Suprapubic skin (tissue), 4 donors: ENCODE measurements at regions not wholly inside any gene's neighbourhood (a gene's known extent, or its start where the extent isn't known, plus 50 kb on each side); places are given as distances from the start of the nearest gene placed in this dataset.

Source experiments
- DNase-seq, 2 donors: peaks; one replicate each; pipeline ENCODE4 v3.0.0-alpha.2; 2019; ENCODE audit warnings: low spot score in 2 of 2
- H3K27ac ChIP-seq: fragments of 200-600 bp; sonication (generic); one replicate; pipeline ENCODE4 v1.5.1; 2019
- H3K27me3 ChIP-seq: fragments of 200-600 bp; sonication (generic); one replicate; pipeline ENCODE4 v1.5.1; 2019
- H3K36me3 ChIP-seq: fragments of 200-600 bp; sonication (generic); one replicate; pipeline ENCODE4 v1.5.1; 2019
- H3K4me1 ChIP-seq: fragments of 200-600 bp; sonication (generic); one replicate; pipeline ENCODE4 v1.5.1; 2019
- H3K4me3 ChIP-seq: fragments of 200-600 bp; sonication (generic); one replicate; pipeline ENCODE4 v1.5.1; 2019; ENCODE audit warnings: mild to moderate bottlenecking
- H3K9me3 ChIP-seq: fragments of 200-600 bp; sonication (generic); one replicate; pipeline ENCODE4 v1.5.1; 2019
- EP300 ChIP-seq: sonication (generic); formaldehyde crosslinking; IDR thresholded peaks from one replicate; pipeline ENCODE4 v1.6.1; 2017; ENCODE audit warnings: antibody characterized with exemption
- POLR2A ChIP-seq, 2 donors: fragments of 450-650 bp; IDR thresholded peaks; one replicate each; pipeline ENCODE4 v1.6.1; 2017; ENCODE audit warnings: antibody characterized with exemption in 2 of 2, mild to moderate bottlenecking in 2 of 2, moderate library complexity in 2 of 2
- POLR2AphosphoS5 ChIP-seq, 3 donors: sonication (generic); formaldehyde crosslinking; IDR thresholded peaks; one replicate each; pipeline ENCODE4 v1.6.1; 2017; ENCODE audit warnings: antibody characterized with exemption in 3 of 3
- WGBS: methylation state at CpG from one replicate; pipeline ENCODE4 v1.1.5; 2018; 5-methylcytosine and 5-hydroxymethylcytosine counted together
- TF ChIP-seq, protein P1 (sequence below), 2 donors: fragments of 200-600 bp in 1 of 2; fragments of 450-650 bp in 1 of 2; sonication (generic) in 1 of 2; IDR thresholded peaks; one replicate each; pipeline ENCODE4 v1.5.1; 2016 to 2019; ENCODE audit warnings: antibody characterized with exemption in 2 of 2, mild to moderate bottlenecking in 1 of 2, moderate library complexity in 1 of 2

DNA sequence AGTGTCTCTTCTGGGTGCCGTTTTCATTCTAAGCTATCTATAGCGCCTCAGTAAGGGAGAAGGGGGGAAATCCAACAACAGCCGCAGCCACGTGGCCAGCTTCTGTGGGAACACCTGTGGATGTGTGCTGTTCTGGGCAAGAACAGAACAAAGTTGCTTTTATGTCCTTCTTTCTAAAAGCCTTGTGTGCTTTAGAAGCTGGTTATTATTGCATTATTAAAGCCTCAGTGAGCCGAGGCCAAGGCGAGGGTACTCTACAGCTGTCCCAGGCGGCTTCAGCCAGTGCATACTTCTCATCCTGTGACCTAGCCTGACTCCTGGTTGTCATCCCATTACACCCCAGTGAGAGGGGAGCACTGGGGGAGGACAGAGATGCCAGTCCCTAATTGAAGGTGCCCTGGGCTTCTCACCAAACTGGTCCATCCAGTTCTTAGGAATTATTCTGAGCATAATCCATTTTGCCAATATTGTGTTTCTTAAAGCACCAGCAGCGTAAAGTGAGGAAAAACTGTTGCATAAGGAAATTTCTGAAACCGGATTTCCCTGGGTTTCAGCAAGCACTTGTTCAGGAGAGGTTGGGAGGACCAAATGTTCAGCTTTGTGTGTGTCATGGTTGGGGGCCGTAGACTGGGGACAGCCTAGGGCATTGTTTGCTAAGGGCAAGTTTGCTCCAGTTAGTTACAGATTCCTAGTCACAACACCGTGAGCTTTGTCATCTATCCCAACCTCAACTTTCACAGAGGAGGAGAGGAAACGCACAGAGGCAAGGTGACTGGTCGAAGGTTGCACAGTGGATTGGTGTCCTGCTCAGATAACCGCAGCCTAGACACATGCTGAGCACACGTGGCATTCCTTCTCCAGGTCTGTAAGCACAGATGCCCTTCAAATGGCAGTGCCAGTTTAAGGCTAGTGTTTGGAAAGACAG, 61.0 kb upstream of the ATP1A1 start:
- H3K27ac ChIP-seq: peak overlapping the region; percentile 72
- peaks cover 47% of the 10 kb centered on the region for H3K4me1 ChIP-seq
- H3K9me3 ChIP-seq: no peaks in the 10 kb centered on the region
- no peaks in the 10 kb centered on the region for H3K27me3 ChIP-seq
- DNase-seq: no peak
- no peaks in the 10 kb centered on the region for H3K36me3 ChIP-seq
- H3K4me3 ChIP-seq: no peak overlapping the region
- TF ChIP-seq, protein P1, sequence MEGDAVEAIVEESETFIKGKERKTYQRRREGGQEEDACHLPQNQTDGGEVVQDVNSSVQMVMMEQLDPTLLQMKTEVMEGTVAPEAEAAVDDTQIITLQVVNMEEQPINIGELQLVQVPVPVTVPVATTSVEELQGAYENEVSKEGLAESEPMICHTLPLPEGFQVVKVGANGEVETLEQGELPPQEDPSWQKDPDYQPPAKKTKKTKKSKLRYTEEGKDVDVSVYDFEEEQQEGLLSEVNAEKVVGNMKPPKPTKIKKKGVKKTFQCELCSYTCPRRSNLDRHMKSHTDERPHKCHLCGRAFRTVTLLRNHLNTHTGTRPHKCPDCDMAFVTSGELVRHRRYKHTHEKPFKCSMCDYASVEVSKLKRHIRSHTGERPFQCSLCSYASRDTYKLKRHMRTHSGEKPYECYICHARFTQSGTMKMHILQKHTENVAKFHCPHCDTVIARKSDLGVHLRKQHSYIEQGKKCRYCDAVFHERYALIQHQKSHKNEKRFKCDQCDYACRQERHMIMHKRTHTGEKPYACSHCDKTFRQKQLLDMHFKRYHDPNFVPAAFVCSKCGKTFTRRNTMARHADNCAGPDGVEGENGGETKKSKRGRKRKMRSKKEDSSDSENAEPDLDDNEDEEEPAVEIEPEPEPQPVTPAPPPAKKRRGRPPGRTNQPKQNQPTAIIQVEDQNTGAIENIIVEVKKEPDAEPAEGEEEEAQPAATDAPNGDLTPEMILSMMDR (IDR thresholded peaks at IDR 0.05): no peak
- TF ChIP-seq POLR2A (IDR thresholded peaks at IDR 0.05): no peak
- peak in 1 of 3 donors; percentile 19 for TF ChIP-seq POLR2AphosphoS5 (IDR thresholded peaks at IDR 0.05)
- 56% methylated on average over 15 of the region's 15 CpGs for WGBS

DNA sequence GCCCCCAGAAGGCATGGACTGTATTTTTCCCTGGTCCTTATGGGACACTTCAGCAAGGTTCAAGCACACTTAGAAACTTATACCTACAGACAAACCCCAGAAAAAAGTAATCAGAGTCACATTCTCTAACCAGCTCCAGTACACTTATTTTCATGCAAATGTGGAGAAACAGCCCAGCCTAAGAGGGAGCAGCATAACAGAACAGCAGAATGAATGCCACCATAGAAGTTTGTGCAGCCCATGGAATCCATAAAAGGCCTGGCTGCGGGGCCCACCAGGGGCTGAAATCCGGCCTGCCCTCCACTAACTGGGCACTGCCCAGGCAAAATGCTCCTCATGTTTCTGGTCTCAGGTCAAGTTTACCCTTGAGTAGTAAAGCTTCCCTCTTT, 60.4 kb upstream of the ATP1A1 start:
- Histone ChIP-seq H3K36me3 (no peaks in the 10 kb centered on the region), H3K27ac (peak overlapping the region; percentile 72), H3K27me3 (no peaks in the 10 kb centered on the region), H3K4me1 (peaks cover 47% of the 10 kb centered on the region), H3K4me3 (no peak overlapping the region), H3K9me3 (no peaks in the 10 kb centered on the region)
- TF ChIP-seq POLR2AphosphoS5 (IDR thresholded peaks at IDR 0.05): no peak
- WGBS: 91% methylated on average over 2 of the region's 2 CpGs
- no peak for DNase-seq

- H3K27ac ChIP-seq: no peak overlapping the region
- H3K27me3 ChIP-seq: no peaks in the 10 kb centered on the region
- DNase-seq: no peak
- H3K4me3 ChIP-seq: no peak overlapping the region
- TF ChIP-seq POLR2AphosphoS5 (IDR thresholded peaks at IDR 0.05) (no peak), EP300 (no peak), POLR2A (IDR thresholded peaks at IDR 0.05) (no peak)
- TF ChIP-seq, protein P1 (IDR thresholded peaks at IDR 0.05): no peak
- peaks cover 47% of the 10 kb centered on the region for H3K4me1 ChIP-seq
- no peaks in the 10 kb centered on the region for H3K9me3 ChIP-seq
- WGBS: 95% methylated on average over 2 of the region's 2 CpGs
- no peaks in the 10 kb centered on the region for H3K36me3 ChIP-seq
Measured at GRCh38 chr1:116313776-116314175, 59.3 kb upstream of the ATP1A1 start.

DNA sequence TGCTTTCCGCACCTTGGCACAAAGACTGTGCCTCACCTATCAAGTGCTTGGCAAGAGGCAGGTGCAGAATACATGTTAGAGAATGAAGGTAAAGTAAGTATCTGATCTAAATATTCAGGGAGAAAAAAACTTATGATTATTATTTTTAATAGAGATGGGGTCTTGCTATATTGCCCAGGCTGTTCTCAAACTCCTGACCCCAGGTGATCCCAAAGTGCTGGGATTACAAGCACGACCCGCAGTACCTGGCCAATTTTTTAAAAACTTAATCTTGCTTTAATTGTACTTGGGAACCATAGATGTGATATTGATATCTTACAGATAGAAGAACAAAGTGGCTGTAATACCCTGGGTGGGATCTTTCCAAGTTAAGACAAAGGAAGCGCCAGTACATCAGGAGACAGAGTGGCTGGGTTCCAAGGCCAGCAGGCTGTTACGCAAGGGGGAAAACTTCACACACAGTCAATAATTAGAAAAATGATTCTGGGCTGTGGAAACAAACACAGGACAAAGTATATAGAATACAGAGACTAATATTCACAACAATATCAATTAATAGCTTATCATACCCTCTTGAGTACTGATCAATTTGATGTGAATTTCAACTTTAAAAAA, 58.6 kb upstream of the ATP1A1 start:
- no peak for DNase-seq
- no peaks in the 10 kb centered on the region for H3K36me3 ChIP-seq
- TF ChIP-seq POLR2A (IDR thresholded peaks at IDR 0.05) (no peak), POLR2AphosphoS5 (IDR thresholded peaks at IDR 0.05) (no peak), EP300 (no peak)
- TF ChIP-seq, protein P1 (IDR thresholded peaks at IDR 0.05): no peak
- no peak overlapping the region for H3K27ac ChIP-seq
- 61% methylated on average over 5 of the region's 5 CpGs for WGBS
- no peaks in the 10 kb centered on the region for H3K27me3 ChIP-seq
- peaks cover 43% of the 10 kb centered on the region for H3K4me1 ChIP-seq
- H3K9me3 ChIP-seq: no peaks in the 10 kb centered on the region
- H3K4me3 ChIP-seq: no peak overlapping the region

- H3K4me1 ChIP-seq: peaks cover 24% of the 10 kb centered on the region
- no peak overlapping the region for H3K4me3 ChIP-seq
- H3K36me3 ChIP-seq: no peaks in the 10 kb centered on the region
- no peak overlapping the region for H3K27ac ChIP-seq
- H3K9me3 ChIP-seq: no peaks in the 10 kb centered on the region
- DNase-seq: no peak
- WGBS: 91% methylated on average over 2 of the region's 2 CpGs
- no peaks in the 10 kb centered on the region for H3K27me3 ChIP-seq
- no peak for TF ChIP-seq POLR2A (IDR thresholded peaks at IDR 0.05)
- no peak for TF ChIP-seq POLR2AphosphoS5 (IDR thresholded peaks at IDR 0.05)
- TF ChIP-seq, protein P1 (IDR thresholded peaks at IDR 0.05): no peak
- no peak for TF ChIP-seq EP300
Measured at GRCh38 chr1:116316373-116316772, 56.7 kb upstream of the ATP1A1 start.
